Right lobe of liver (tissue), 6 donors: ENCODE measurements at regions not wholly inside any gene's neighbourhood (a gene's known extent, or its start where the extent isn't known, plus 50 kb on each side); places are given as distances from the start of the nearest gene placed in this dataset.

Experiments used
- ATAC-seq, 4 donors: fragments of 200-7000 bp; cut with Tn5 transposase; one replicate each; pipeline ENCODE4 v1.9.1; 2020; ENCODE audit warnings: mild to moderate bottlenecking in 4 of 4, moderate library complexity in 4 of 4
- DNase-seq, 3 donors: peaks; one replicate each; pipeline ENCODE4 v3.0.0-alpha.2; 2020
- H3K27ac ChIP-seq, 3 donors: fragments of 200-600 bp; one replicate each; pipeline ENCODE4 v1.8.0; 2022
- H3K27me3 ChIP-seq, 2 donors: fragments of 200-600 bp; one replicate each; pipeline ENCODE4 v1.8.0; 2022
- H3K36me3 ChIP-seq, 4 donors: fragments of 200-600 bp; sonication (generic) in 1 of 4; one replicate each; pipeline versions ENCODE4 v1.5.1 to v1.8.0; 2017 to 2022; ENCODE audit warnings: control low read depth in 1 of 4
- H3K4me1 ChIP-seq, 4 donors: fragments of 200-600 bp; sonication (generic) in 1 of 4; one replicate each; pipeline versions ENCODE4 v1.5.1 to v1.8.0; 2017 to 2022; ENCODE audit warnings: control low read depth in 1 of 4
- H3K4me3 ChIP-seq, 3 donors: fragments of 200-600 bp; one replicate each; pipeline ENCODE4 v1.8.0; 2022
- H3K9me3 ChIP-seq, 4 donors: fragments of 200-600 bp; sonication (generic) in 1 of 4; one replicate each; pipeline versions ENCODE4 v1.5.1 to v1.8.0; 2017 to 2022; ENCODE audit warnings: control low read depth in 1 of 4
- CTCF ChIP-seq, 4 donors: fragments of 200-600 bp in 3 of 4; fragments of 450-650 bp in 1 of 4; IDR thresholded peaks; one replicate each; pipeline versions ENCODE4 v1.5.1 to v1.8.0; 2016 to 2022; ENCODE audit warnings: antibody characterized with exemption in 4 of 4, mild to moderate bottlenecking in 2 of 4
- POLR2A ChIP-seq: fragments of 450-650 bp; IDR thresholded peaks from one replicate; pipeline ENCODE4 v1.6.1; 2017; ENCODE audit warnings: antibody characterized with exemption, mild to moderate bottlenecking
- WGBS: methylation state at CpG from one replicate; pipeline ENCODE4 v1.1.6; 2018; ENCODE audit warnings: low coverage, low lambda C conversion rate; ENCODE audit not compliant: insufficient coverage; ENCODE audit errors: missing lambda C conversion rate; 5-methylcytosine and 5-hydroxymethylcytosine counted together
- intact Hi-C, 2 donors: fragments of 100-400 bp; cut with DNase I; formaldehyde crosslinking; loops; one replicate each; pipeline versions ENCODE4 v1.11.2 to v1.14.1; 2022
- donor health status: DM: no; HTN: yes; CAD: no.
- donor health status: DM: no; HTN: no; CAD: no.
- donor health status: DM: no; HTN: no; CAD: no.
- donor health status: DM: no; HTN: yes; CAD: no.
- donor health status: DM: no; HTN: yes; CAD: no.

GRCh38 chr5:74140409-74140808 lies 500.1 kb downstream of the ENC1 start:
- H3K9me3 ChIP-seq: no peaks in the 10 kb centered on the region
- DNase-seq: no peak
- H3K27me3 ChIP-seq: no peaks in the 10 kb centered on the region
- H3K36me3 ChIP-seq: no peaks in the 10 kb centered on the region
- intact Hi-C loops: no loop called here
- H3K4me3 ChIP-seq: no peak overlapping the region
- no peak for ATAC-seq
- H3K4me1 ChIP-seq: no peaks in the 10 kb centered on the region
- H3K27ac ChIP-seq: no peak overlapping the region
- TF ChIP-seq CTCF (IDR thresholded peaks at IDR 0.05) (no peak), POLR2A (no peak)
- 61% methylated on average over 3 of the region's 3 CpGs for WGBS

GRCh38 chr5:74139589-74139988 lies 500.9 kb downstream of the ENC1 start:
- Histone ChIP-seq H3K27me3 (no peaks in the 10 kb centered on the region), H3K9me3 (no peaks in the 10 kb centered on the region), H3K4me1 (no peaks in the 10 kb centered on the region), H3K4me3 (no peak overlapping the region), H3K27ac (no peak overlapping the region), H3K36me3 (no peaks in the 10 kb centered on the region)
- 90% methylated on average over 2 of the region's 6 CpGs for WGBS
- no peak for ATAC-seq
- intact Hi-C loops: no loop called here
- TF ChIP-seq POLR2A: no peak
- no peak for TF ChIP-seq CTCF (IDR thresholded peaks at IDR 0.05)
- DNase-seq: no peak

GRCh38 chr5:74138721-74139120 lies 501.8 kb downstream of the ENC1 start:
- Histone ChIP-seq H3K27ac (no peak overlapping the region), H3K4me1 (no peaks in the 10 kb centered on the region), H3K4me3 (no peak overlapping the region), H3K36me3 (no peaks in the 10 kb centered on the region), H3K27me3 (no peaks in the 10 kb centered on the region), H3K9me3 (no peaks in the 10 kb centered on the region)
- no peak for TF ChIP-seq POLR2A
- no peak for TF ChIP-seq CTCF (IDR thresholded peaks at IDR 0.05)
- intact Hi-C loops: no loop called here
- ATAC-seq (no peak), DNase-seq (no peak)
- WGBS: 70% methylated on average over 2 of the region's 2 CpGs

GRCh38 chr5:74136276-74136825 lies 504.2 kb downstream of the ENC1 start:
- ATAC-seq (no peak), DNase-seq (no peak)
- no peak overlapping the region for H3K27ac ChIP-seq
- no CpG with 5 or more reads among the region's 2 CpGs for WGBS
- H3K9me3 ChIP-seq: no peaks in the 10 kb centered on the region
- TF ChIP-seq CTCF (IDR thresholded peaks at IDR 0.05): no peak
- TF ChIP-seq POLR2A: no peak
- intact Hi-C loops: no loop called here
- H3K36me3 ChIP-seq: no peaks in the 10 kb centered on the region
- H3K4me3 ChIP-seq: no peak overlapping the region
- H3K27me3 ChIP-seq: no peaks in the 10 kb centered on the region
- H3K4me1 ChIP-seq: no peaks in the 10 kb centered on the region

GRCh38 chr5:74135033-74135432 lies 505.5 kb downstream of the ENC1 start:
- H3K9me3 ChIP-seq: no peaks in the 10 kb centered on the region
- TF ChIP-seq CTCF (IDR thresholded peaks at IDR 0.05) (no peak), POLR2A (no peak)
- DNase-seq: no peak
- H3K4me3 ChIP-seq: no peak overlapping the region
- no peak for ATAC-seq
- 92% methylated on average over 1 of the region's 1 CpG for WGBS
- no peaks in the 10 kb centered on the region for H3K36me3 ChIP-seq
- no peak overlapping the region for H3K27ac ChIP-seq
- H3K4me1 ChIP-seq: no peaks in the 10 kb centered on the region
- no peaks in the 10 kb centered on the region for H3K27me3 ChIP-seq
- intact Hi-C loops: no loop called here
